Stimulated activated CD4-positive, alpha-beta T cell treated with anti-CD3 and anti-CD28 coated beads, TNF-alpha, amount 100 ng/mL, for 48 hours (primary cell): ENCODE measurements at regions not wholly inside any gene's neighbourhood (a gene's known extent, or its start where the extent isn't known, plus 50 kb on each side); places are given as distances from the start of the nearest gene placed in this dataset.

Source experiments
- DNase-seq, 3 donors: peaks; one replicate each; pipeline ENCODE4 v3.0.0-alpha.2; 2020; ENCODE audit warnings: low read depth in 3 of 3

DNA sequence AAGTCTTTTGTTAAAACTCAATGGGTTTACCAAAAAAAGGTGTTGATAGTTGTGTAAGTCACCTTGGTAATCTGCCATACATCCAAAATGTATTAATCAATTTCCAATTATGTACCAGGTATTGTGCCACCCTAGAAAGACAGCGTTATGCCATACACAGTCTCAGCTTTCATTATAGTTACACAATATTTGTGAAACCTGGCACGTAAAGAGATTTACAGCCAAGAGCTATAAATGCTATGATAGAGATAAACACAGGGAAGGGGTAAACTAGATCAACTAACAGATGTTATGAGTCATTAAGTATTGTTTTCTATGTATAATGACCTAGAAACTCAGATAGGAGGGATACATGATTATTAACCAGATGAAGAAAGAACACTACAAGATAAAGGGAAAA lies 725.6 kb upstream of the SLITRK5 start:
- DNase-seq: no peak

DNA sequence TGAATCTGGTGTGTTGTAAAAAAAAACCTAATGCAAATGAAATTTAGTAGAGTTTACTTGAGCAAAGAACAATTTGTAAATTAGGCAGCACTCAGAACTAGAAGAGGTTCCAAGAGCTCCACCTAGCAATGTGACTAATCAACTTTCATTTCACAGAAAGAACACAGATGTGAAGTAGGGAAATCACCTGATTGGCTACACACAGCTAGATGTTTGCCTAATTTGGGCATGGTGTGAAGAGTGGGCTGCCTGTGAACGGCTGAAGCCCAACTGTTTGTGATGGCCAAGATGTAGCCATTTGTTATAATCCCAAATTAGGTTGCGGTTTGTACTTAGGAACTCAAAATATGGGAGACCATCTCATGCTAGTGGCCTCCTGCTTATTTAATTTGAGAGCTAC lies 724.4 kb upstream of the SLITRK5 start:
- DNase-seq: no peak

DNA sequence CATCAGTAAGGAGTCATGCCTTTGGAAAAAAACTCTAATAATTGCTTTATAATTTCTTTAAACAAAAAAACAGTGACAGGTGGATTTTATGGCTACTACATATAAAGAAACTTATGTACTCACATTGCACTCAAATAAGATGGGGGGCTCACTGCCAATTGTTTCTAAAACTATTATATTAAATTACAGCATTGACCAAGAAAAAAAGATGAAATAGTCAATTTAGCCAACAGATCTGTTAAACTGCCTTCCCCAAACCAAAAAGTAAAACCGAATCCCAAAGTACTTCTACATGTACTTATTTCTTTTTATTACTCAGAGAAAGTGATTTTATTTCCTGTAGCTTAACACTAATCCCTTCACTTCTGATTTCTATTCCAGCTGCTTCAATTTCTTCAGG lies 716.8 kb upstream of the SLITRK5 start:
- DNase-seq: no peak

DNA sequence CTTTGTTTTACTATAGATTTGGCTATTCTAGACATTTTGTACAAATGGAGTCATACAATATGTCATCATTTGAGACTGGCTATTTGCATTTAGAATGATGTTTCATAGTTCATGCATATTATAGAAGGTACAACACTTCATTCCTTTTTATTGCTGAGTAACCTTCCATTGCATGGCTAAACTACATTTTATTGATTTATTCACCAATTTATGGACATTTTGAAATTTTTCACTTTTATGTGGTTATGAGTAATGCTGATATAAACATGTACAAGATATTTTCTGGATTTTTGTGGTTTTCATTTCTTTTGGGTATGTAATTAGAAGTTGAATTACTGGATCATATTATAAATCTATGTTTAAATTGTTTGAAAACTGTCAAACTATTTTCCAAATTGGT lies 710.3 kb upstream of the SLITRK5 start:
- no peak for DNase-seq

DNA sequence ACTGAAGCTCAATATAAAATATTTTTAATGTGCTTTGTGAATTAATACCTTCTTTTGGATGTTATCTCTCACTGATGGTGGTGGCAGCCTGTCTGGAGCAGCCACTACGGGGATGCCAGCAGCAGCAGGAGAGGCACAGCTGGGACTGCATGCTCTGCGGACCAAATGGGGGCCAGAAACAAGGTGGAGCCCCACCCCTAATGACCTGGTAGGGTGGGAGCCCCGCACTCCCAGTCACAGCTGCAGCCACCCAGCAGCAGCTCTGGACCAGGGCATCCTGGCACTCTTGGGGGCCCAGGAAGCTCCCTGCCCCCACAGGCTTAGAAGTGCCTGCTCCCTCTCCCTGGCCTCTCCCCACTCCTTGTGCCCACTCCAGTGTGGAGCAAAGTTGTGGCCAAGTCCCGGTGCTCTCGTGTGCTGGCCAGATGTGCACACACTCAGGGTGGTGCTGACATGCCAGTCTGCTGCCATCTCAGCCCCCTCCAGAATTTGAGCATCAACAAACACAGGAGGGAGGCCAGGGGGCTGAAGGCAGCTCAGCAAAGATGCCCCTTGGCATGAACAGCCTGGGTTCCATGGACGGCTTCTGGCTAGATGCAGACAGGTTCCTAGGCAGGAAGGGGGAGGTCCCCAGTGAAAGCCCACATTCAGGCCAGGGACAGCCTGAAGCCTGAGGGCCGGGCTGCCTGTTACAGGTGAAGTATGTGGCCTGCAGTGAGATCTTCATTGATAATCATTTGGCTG lies 696.7 kb upstream of the SLITRK5 start:
- no peak for DNase-seq

DNA sequence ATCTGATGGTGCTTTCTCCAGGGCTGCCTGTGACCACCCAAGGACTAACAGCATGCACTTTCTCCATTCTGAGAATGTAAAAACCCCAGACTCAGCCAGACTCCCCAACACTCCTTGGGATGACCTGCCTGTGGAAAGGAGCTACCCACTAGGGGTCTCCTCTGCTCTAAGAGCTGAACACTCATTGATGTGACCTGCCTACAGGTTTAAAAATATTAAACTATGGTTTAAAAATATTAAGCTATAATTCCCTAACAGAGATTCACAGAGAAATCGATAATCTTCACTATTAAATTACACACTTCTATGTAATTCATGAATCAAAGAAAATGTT lies 696.2 kb upstream of the SLITRK5 start:
- DNase-seq: no peak

DNA sequence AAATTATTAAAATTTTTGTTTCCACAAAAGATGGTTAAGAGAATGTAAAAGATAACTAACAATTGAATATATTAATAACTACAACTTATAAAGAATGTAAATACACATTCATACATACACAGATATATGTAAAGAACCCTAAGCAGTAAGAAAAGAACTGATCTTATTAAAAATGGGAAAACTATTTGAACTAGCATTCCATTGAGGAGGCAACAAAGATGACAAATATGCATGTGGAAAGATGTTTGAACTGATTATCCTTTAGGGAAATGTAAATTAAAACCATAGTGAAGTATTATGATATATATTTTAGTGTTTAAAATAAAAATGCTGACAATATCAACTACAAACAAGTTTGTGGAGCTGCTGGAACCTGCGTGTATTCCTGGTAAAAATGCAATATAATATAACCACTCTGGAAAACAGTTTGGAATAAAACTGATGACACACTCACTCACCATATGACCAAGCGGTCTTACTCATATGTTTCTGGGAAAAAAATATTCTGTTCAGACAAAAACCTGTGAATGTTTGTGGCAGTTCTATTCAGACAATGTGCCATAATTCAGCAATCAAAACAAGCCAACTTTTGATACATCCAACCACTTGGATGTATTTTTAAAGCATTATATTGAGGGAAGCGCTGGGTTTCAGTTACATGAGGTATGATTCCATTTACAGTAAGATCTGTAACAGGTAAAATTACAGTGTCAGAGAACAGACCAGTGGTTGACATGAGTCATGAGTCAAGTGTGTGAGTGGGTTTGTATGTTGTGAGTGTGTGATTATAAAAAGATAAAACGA lies 694.4 kb upstream of the SLITRK5 start:
- DNase-seq: no peak

DNA sequence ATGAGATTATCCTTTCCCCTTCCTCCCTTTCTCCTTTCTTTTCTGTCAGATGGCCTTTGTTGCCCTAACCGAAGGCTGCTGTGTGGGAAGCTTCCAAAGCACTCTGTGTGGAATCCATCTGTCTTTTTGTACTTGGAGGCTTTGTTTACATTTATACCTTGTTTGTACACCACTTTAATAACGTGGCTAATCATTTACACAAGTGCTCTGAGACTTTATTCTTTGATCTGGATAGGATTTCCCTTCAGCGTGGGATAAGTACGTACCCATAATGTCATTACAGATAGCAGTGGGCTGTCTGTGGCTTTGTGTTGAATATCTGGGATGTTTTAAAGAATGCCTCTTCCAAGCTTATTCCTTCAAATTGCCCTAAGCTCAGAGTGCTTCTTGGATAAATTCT lies 684.7 kb upstream of the SLITRK5 start:
- DNase-seq: no peak

DNA sequence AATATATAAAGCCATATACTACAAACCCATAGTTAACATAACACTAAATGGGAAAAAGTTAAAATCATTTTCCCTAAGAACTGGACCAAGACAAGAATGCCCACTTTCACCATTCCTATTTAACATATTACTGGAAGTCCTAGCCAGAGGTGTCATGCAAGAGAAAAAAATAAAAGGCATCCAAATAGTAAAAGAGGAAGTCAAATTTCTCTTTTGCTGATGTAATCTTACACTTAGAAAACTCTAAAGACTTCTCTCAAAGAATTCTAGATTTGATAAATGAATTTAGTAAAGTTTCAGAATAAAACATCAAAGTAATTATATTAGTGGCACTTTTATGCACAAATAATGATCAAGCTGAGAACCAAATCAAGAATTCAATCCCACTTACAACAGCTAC lies 678.9 kb upstream of the SLITRK5 start:
- DNase-seq: no peak

DNA sequence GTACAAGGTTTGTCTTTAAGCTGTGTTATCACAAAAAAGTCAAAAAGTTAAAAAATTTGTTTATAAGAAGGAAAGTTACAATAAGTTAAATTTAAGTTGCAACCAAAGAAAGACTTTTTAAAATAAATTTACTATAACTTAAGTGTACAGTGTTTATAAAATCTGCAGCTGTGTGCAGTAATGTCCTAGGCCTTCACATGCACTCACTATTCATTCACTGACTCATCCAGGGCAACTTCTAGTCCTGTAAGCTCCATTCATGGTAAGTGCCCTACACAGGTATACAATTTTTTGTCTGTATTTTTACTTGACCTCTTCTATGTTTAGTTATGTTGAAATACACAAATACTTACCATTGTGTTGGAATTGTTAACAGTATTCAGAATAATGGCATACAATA lies 667.9 kb upstream of the SLITRK5 start:
- no peak for DNase-seq

DNA sequence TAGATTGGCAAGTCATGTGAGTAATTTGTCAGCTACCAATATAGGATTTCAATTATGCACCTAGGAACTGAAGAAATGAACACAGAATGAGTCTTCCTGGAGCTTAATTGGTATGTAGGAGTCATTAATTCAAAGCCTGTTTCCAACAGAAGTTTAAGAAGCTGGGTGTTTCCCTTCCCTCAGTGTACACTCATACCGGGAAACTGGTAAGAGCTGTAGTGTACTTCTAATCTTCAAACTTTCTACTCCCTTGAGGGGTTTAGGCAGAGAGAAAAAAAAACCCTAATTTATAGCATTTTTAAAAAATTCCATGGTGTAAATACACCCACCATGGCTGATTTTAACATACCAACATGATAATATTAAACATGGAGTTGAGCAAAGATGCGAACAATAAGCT lies 665.7 kb upstream of the SLITRK5 start:
- DNase-seq: no peak

DNA sequence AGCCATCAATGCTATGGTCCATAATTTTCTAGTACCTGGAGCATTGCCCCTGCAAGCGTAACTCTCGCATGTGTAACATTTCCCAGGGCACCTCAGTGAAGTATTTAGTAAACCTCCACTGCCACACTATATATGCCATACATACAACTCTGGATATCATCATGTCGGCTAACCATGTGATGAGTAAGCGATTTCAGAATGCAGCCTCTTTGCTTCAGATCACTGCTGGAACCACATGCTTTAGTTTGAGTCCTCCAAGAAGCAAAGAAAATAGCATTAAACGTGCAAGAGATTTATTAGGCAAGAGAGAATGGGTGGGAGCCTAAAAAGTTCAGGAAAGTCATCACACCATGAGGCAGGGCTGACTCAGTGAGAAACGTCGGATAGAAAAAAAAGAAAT lies 635.6 kb upstream of the SLITRK5 start:
- DNase-seq: no peak

DNA sequence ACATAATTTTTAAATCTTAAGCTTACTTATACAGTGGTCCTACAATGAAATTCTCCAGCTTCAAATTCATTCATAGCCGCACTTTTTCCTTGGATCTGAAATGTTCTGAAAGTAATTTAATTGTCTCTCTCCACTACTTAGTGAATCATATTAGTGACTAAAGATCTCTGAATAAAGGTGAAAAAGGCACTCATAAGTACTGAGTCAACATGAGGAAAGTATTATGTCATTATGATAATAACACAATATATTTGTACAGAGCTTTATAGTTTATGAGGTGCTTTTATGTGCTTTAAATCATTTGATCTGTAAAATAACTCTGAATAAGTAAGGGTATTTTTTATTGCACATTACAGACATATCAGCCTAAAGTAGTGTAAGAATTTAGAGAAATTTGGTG lies 628.2 kb upstream of the SLITRK5 start:
- DNase-seq: no peak

DNA sequence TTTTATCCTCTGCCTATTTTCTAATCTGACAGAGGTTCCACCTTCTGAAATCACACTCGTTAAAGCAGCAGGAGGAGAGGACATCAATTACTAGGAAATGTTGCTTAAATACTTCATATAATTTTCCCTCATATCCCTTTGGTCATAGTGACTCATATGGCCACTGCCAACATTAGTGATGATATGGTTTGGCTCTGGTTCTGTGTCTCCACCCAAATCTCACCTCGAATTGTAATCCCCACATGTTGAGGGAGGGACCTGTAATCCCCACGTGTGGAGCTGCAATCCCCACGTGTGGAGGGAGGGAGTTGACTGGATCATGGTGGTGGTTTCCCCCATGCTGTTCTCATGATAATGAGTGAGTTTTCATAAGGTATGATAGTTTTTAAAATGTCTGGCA lies 618.4 kb upstream of the SLITRK5 start:
- no peak for DNase-seq

DNA sequence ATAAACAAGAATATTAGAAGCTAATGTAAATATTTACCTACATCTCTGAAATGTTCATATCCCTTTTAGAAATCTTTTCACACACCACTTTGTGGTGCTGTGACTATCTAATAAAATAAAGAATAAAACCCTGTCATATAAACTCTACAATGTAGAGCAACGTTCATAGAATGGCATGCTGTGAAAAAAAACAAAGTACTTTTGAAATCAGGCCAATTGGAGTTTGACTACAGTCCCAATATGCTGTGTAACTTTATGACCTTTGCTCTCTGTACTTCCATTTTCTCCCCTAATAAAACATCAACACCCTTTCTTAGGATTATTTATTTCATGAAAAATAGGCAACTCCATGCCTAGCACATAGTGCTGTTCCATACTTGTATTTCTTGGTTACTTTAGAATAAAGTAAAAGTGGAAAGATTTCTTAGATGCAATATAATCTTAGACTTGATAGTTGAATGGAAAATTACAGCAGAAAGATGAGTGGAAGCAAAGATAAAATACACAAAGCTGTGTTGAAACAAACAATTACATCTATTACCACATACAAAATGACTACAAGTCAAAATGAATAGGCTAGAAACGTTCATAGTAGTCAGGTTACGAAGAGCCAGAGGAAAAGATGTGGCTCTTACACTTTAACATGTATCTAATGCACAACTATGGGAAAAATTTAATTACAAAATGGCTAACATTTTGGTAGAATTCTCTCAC lies 613.2 kb upstream of the SLITRK5 start:
- no peak for DNase-seq

DNA sequence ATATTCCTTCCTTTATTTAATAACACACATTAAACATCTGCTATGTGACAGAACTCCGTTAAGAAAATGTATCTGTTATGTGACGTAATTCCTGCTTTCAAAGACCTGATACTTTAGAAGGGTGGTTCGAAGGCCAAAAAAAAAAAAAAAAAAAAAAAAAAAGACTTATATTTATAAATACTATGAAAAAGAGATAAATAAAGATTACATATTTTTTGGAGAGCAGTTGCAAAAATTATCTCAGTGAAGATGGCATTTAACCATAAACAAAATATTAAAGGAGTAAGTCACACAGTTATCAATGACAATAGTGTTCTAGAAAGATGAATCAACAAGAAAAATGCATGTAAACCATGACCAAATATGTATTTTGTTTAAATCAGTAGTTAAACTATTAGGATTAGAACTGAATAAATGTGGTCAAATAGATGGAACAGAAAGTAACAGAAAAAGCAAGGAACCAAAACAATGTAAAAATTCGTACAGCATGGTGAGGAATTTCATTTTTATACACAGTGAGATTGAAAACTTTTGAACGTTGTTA lies 612.3 kb upstream of the SLITRK5 start:
- no peak for DNase-seq

DNA sequence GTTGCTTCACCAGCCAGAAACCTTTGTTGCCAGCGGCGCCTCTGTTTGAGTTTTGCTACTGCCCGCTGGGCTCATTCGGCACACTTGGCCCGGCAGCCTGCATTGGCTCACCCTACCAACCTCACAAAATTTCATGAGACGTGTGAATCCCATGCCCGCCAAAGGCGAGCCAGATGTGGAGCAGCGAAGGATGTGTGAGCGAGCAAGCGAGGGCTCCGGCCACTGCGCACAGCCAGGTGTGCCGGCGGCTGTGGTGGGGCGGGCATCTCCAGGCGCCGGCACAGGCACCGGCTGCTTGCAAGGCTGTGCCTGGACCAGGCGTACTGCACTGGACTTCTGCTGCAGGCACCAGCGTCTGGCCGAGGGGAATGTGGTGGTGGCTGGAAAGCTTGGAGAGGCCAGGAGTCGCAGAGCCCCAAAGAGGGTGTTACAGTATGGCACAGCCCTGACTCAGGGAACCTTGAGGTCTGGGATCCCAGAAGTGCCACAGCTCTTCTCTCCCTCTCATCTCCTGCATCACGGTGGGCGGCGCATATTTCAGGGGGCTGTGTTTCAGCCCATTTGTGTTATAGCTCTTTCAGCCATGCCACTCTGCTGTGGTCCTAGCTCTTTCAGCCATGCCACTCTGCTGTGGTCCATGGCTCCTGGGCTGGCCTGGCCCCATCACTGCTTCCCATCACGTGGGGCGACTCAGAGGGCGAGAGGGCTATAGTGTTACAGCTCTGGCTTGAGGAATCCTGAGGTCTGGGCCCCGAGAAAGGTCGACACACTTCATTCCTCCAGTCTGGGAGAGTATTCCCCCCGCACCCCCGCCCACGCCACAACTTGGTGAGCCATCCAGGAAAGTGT lies 592.0 kb upstream of the SLITRK5 start:
- DNase-seq: no peak

DNA sequence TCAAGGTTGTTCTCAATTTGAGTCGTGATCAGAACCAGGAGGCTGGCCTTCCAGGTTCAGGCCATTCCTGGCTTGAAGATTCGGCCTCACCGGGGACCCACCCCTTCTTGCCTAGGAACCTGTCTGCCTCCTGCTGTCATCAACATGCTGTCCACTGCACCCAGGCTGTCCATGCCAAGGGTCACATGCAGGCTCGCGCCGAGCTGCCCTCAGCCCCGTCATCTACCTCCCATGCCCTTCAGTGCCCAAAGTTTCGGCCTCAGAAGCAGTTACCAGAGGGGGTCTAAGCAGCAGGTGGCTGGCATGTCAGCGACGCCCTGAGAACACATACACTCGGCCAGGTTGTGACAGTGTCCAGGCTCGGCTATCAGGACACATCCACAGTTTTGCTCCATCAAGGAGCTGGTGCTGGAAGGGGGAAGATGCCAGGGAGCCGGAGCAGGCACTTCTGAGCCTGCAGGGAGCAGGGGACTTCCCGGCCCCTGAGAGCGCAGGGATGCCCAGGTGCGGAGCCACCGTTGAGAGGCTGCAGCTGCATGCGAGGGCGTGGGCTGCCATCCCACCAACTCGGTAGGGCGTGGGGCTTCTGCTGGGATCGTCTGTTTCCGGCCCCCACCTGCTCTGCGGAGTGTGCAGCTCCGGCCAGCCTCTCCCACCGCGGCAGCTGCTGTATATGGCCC lies 590.9 kb upstream of the SLITRK5 start:
- DNase-seq: no peak

DNA sequence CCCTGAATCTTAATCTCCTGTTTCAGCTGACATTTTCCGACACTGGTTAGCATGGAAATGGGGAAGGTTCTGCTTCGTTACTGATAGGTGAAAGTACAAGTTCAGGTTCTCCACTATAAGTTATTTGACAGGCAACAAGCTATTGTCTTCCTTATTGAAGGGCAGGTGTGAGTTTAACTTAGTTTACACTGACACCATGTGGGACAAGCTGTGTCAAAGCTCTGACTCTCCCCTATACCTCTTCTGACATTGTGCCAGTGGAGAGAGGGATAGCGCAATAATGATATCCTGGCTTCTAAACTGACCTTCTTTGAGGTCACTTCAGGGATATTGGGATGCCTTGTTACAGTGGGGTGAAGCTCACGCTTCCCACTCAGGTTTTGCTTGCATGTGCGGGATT lies 587.0 kb upstream of the SLITRK5 start:
- DNase-seq: no peak

DNA sequence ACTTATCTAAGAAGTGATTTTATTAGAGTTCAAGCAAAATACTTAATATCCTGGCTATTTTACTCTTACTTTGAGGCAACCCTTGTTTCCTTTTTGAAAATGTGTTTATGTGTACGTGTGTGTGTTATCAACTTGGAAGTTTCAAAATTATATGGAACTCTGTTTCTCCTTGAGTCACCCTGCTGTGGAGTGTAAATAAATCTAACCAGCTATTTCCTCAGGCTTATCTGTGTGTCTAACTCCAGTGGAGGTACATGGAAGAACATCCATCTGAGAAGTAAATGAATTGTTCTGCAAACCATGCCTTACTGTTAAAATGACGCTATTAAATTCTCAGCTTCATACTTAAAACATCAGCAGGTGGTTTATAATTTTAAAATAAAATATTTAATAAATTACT lies 583.4 kb upstream of the SLITRK5 start:
- DNase-seq: no peak

DNA sequence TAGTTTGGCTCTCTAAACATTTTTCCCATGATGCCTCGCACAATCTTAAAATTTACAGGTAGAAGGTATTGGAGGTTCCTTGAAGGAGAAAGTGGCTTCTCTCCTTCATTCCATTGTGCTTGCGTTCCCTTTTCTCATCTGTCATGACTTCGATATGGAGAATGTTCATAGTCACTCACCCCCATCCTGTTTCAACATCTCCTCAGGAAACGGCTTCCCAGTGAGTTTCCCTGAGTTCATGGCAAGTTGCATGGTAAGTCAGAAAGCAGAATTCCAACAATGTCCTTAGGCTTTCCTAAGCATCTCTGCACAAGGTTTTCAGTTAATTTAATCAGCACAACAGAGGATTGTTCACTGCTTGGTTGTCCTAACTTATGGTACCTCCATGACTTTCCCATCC lies 581.8 kb upstream of the SLITRK5 start:
- no peak for DNase-seq
